ENCODE measurements at regions not wholly inside any gene's neighbourhood (a gene's known extent, or its start where the extent isn't known, plus 50 kb on each side); places are given as distances from the start of the nearest gene placed in this dataset.

DNA sequence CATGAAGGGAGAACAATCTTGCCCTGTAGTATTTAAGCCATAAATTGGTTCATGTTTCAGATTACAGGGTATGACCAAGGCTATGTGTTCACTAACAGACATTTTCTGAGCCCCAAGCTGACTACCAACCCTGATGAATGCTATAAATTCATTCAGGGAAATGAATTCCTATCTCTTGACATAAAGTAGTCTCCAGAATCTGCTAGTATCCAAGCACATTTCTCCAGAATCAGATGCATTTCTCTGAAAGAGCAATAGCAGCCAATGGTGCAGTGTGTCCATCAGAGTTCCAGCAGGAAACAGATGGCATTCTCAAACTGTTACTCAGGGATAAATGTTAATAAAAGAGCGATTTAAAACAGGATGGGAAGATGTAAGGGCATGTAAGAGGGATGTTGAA lies 226.4 kb downstream of the COG6 start:
- TF ChIP-seq, protein P1, sequence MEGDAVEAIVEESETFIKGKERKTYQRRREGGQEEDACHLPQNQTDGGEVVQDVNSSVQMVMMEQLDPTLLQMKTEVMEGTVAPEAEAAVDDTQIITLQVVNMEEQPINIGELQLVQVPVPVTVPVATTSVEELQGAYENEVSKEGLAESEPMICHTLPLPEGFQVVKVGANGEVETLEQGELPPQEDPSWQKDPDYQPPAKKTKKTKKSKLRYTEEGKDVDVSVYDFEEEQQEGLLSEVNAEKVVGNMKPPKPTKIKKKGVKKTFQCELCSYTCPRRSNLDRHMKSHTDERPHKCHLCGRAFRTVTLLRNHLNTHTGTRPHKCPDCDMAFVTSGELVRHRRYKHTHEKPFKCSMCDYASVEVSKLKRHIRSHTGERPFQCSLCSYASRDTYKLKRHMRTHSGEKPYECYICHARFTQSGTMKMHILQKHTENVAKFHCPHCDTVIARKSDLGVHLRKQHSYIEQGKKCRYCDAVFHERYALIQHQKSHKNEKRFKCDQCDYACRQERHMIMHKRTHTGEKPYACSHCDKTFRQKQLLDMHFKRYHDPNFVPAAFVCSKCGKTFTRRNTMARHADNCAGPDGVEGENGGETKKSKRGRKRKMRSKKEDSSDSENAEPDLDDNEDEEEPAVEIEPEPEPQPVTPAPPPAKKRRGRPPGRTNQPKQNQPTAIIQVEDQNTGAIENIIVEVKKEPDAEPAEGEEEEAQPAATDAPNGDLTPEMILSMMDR (IDR thresholded peaks at IDR 0.05; ENCODE audit: extremely low read depth, missing control alignments) = no peak
- no peak for DNase-seq (ENCODE audit: low spot score)

GRCh38 chr13:39884166-39884565 lies 228.7 kb downstream of the COG6 start:
- TF ChIP-seq, protein P1 (IDR thresholded peaks at IDR 0.05; ENCODE audit: extremely low read depth, missing control alignments) = no peak
- DNase-seq (ENCODE audit: low spot score) = no peak

DNA sequence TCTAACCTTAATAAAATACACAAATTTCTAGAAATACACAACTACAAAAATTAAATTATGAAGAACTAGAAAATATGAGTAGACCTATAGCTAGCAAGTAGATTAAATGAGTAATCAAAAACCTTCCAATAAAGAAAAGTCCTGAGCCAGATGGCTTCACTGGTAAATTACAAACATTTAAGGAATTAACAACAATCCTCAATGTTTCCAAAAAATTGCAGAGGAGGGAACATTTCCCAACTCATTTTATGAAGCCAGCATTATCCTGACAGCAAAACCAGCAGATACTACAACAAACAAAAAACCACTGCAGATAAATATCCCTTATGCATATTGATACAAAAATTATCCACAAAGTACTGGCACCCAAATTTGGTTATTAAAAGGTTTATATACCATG lies 230.9 kb downstream of the COG6 start:
- no peak for DNase-seq (ENCODE audit: low spot score)
- TF ChIP-seq, protein P1 (IDR thresholded peaks at IDR 0.05; ENCODE audit: extremely low read depth, missing control alignments) = no peak

DNA sequence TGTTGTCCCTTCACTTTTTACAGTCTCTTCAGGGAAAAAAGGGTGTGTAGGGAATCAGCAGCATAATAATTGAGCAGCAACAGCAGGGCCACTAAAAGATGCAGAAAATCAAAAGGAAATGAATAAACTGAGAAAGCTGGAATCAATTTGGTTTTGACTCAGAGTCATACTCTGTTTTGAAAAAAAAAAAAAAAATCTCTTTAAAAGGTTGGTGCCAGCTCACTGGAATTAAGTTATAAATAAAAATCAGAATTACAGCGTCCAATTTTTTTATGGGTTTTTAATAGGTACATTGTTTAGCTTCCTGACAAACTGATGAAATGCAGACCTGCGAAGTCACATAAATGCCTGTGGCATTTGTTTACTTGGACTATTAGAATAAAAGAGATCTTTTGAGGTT lies 231.9 kb downstream of the COG6 start:
- TF ChIP-seq, protein P1 (IDR thresholded peaks at IDR 0.05; ENCODE audit: extremely low read depth, missing control alignments) = no peak
- no peak for DNase-seq (ENCODE audit: low spot score)

DNA sequence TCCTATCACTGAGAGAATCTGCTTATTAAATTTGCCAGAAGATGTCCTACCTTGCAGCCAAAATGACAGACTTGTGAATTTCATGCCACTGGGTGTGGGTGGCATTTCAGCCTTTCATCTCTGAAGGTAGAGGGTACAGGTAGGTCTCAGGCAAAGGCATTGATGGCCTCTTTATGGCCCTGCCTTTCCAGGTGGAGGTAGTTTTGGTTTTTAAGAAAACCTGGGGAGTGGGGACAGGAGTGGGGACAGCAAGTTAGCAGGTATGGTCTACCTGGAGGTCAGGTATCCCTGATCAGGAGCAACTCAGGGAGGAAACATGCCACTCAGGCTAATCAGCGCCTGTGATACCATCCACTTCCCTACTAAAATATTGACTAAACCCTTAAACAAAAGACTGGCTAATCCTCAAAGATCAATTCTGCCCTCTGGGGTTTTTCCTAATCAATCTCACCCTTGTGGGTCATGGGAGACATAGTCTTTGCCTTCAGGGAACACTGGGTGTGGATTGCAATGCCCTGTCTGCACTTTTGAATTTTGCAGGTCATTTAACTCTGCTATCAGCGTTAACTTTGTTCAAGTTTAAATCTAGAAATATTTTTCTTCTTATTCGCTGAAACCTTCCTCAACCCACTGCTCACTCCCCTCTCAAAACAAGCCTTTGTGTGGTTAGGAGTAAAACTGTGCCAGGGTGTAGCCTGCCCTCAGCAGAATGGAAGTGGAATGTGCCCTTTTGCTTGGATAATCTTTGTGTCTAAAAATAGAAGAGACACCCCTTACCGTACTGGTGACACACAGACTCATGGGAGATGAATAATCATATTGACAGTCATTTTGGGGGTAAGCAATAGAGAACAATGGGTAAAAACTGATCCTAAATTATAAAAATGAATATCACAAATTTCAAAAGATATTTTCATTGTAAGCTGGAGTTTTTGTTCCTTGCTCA lies 233.7 kb downstream of the COG6 start:
- TF ChIP-seq, protein P1 (IDR thresholded peaks at IDR 0.05; ENCODE audit: extremely low read depth, missing control alignments) = no peak
- DNase-seq (ENCODE audit: low spot score) = no peak

DNA sequence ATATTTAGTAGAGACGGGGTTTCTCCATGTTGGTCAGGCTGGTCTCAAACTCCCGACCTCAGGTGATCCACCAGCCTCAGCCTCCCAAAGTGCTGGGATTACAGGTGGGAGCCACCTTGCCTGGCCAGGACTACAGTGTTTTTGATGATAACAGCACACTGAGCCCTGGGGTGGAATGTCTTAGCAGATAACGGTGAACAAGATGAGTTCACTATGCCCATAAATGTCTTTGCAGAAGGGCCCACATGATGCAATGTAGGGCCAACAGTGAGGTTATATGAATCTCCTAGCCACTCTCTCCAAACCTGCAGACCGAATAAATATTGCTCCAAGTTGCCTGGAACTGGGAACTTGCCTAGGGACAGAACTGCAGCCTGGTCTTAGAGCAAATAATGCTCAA lies 235.1 kb downstream of the COG6 start:
- TF ChIP-seq, protein P1 (IDR thresholded peaks at IDR 0.05; ENCODE audit: extremely low read depth, missing control alignments) = no peak
- no peak for DNase-seq (ENCODE audit: low spot score)

Measured in GM20000 (cell line).